Islet of Langerhans (tissue), 1 donor: ENCODE measurements at regions not wholly inside any gene's neighbourhood (a gene's known extent, or its start where the extent isn't known, plus 50 kb on each side); places are given as distances from the start of the nearest gene placed in this dataset.

ENCODE experiments used
- FAIRE-seq: peaks from one replicate; lab custom pipeline; 2011; peaks lifted over from hg19 to GRCh38; lab: Jason Lieb, UNC

DNA sequence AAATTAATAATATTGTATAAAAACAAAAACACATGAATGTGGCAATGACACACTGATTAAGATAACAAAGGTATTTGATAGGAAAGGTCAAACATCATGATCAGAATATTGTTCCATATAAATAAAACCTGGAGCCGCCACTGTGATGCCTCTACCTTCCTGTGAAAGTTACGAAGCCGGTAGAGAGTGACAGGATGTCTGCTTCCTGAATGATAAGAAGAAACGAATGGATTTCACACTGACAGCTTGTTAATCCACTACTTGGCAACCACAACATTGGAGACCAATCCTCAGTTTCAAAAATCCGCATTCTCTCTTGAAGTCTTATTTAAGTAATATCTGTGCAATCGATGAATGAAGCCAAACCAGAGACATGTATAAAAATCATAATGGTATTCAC lies 315.1 kb downstream of the HDGFL1 start:
- FAIRE-seq, result no peak

DNA sequence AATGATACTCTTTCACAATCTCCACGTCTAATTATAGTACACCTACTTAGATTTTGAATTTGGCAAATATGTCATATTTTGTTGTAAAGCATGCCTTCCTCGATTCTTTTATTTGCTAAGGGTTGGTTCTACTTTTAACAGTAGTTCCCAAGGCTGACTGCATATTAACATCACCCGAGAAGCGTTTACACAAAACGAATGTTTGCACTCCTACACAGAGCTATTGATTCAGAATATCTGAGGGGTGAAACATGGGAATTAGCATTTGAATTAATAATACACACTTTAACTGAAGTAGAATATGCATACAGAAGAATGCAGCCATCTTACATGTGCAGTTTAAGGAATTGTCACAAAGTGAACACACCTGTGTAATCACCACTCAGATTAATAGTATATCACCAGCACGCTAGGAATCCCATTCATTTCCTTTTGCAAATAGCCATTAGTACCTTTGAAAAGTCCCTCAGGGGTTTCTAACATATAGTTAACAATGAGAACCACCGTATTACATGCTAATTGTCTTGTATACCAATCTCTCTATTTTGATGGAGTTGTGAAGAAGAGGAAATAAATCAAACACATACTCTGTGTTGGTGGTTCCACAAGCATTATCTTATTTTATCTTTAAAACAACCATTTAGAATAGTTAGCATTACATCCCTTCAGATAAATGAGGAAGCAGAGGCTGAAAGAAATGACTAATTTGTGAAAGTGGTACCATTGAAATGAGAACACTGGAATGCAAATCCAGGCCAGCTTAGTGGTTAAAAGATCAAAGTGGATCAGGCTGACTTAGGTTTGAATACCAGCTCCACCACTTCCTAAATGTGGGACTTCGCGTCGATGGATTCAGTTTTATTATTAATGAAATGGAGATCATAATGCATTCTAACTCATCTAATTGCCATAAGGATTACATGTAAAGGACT lies 317.6 kb downstream of the HDGFL1 start:
- FAIRE-seq, result no peak

DNA sequence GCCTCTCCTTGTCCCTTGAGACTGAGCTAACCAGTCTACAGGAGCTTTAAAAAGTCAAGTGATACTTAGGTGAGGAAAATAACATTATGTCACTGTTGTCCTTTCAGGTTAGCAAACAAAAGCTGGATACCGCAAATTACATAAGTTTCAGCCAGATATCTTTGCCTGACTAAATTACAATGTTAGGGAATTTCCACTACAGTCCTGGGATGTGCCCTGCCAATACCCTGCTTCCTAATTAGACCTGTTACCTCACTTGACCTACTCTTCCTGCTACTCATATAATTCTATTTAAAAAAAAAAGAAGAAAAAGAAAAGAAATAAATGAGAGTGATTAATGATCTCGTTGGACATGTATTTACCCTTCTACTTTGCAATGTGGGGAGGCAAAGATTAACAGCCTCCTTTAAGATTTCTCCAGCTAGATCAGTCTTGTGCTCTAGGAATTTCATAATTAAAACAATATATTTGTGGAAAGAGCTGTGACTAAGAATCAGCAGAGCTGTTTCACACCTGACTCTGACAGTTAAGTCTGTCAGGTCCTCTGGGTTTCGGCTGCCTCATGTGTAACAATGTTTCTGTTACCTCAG lies 318.9 kb downstream of the HDGFL1 start:
- FAIRE-seq, result peak; percentile 5

DNA sequence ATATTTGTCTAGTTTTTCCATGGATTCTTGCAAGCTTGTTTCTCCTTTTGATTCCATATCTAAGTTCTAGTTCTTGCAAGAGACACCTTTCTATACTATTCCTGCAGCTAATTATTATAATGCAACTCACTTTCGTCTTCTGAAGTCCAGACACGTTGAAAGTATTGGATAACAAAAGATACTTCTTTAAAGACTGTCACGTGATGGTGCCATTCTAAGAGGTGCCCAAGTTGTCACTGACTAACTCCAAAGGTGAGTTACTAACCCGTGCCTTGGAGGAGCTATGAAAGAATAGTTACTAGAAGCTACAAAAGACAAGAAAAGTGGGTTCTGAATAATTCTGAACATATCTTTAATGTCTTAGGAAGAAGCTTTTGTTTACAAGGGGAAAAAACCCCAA lies 322.6 kb downstream of the HDGFL1 start:
- no peak for FAIRE-seq

DNA sequence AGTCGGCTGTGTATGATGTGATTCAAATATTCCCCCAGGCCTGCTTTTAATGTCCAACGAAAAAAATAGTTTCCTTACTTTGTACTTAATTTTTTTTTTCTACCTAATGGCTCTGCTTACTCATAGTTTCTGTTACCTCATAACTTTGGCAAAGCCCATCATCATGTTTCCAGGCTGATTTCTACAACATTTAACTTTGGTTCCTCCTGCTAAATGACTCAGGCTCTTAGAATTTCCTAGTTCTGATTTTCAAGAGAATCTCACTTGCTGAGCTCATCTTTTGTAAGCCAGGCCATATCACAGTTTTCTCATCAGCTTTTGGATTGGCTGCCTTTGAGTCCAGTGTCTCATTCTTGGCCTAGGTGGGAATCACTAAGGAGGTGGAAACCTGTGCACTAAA lies 323.1 kb downstream of the HDGFL1 start:
- FAIRE-seq, result peak; percentile 71

DNA sequence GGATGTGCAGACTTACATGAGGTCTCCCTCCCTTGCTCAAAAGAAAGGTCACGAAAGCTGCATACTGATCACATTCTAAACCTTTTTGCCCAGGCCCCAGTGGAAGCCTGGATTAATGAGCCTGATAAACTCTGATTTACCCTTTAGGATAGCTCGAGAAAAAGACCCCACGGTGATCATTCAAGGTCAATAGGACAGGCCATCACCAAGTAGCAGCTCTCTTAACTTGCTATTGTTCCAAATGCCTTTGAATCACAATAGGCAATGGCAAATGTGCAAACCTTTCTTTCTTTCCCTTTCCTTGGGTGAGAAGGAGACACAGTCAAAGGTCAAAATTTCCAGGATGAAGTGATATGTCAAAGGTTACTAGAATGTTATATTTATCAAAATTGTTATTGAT lies 327.3 kb downstream of the HDGFL1 start:
- no peak for FAIRE-seq

DNA sequence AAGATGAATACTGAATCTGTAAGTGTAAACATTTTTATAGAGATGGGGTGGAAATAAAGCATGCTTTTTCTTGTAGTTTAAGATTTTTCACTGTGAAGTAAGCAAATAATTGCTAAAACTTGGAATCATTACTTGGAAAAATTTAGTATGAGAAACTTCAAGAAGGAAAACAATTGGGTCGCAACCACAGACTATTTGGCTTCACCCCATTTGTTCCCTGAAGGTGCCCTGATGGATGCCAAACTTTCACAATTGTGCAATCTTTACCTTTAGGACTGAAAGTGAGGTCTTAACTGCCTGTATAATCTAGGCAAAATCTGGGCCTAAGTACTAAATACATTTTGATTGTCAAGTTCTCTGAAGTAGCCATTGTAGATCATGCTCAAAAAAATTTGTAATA lies 330.1 kb downstream of the HDGFL1 start:
- FAIRE-seq, result no peak

DNA sequence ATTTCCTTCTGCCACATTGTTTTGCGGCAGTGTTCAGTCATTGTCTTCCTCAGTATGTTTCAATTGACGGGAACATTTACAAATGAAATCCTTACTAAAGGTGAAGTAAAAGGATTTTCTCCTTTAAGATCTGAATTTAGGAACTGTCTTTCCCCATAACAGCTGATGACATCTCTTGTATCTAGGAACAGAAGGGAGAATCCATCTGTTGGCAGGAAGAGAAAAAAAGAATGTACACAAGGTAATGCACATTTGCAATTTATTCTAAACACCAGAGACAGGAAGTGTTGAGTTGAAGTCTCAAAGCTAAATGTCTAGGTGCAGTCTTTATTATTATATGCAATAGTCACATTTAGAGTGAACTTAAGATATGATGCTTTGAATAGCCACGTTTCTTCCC lies 334.5 kb downstream of the HDGFL1 start:
- no peak for FAIRE-seq

DNA sequence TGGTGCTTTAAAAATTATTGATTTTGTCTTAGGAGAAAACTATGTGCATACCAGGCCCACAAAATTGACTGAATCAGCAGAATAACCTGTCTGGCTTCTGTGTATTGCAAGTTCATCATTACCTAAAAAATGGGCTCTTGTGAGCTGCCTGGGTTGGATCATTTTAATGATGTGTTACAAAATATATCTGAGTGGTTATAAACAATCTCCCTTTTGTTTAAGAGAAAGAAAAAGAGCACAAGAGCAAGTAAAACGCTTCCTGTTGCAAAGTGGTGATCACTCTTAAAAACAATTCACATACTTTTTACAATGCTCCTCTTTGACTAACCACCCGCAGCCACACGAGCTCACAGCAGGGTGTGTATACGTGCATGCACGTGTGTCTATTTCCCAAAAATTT lies 335.1 kb downstream of the HDGFL1 start:
- FAIRE-seq, result no peak

DNA sequence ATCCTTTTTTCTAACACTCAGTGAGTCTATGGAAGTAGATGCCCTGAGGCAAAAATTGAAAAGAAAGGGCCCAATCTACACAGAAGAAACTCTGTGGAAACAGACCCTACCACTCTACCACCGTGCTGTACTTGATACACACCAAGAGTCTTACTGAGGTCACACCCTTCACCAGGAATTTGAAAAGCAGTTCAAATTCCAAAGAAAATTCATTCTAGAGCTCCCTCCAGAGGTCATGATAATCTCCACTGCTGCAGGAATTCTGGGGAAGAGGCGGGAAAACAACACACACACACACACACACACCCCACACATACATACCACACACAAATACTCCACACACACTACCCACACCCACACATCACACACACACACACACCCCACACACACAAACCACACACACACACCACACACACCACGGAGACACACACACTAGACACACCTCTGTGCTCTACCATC lies 336.8 kb downstream of the HDGFL1 start:
- no peak for FAIRE-seq

DNA sequence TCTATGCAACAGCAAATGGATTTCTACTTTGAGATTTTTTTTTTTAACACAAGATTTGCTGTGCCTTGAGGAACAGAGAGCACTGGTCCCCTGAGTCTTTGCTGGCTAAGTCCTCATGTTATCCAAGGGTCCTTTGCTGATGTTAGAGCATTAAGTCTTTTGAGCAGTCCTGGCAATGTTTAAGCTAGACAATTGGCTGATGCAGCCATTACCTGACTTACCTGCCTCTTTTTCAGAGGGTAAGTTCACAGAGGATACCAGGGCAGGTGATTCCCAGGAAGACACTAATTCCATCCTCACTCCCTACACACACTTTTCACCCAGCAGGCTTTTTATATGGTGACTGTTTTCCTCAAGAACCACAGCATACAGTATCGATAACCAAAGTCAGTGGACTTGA lies 337.7 kb downstream of the HDGFL1 start:
- no peak for FAIRE-seq

DNA sequence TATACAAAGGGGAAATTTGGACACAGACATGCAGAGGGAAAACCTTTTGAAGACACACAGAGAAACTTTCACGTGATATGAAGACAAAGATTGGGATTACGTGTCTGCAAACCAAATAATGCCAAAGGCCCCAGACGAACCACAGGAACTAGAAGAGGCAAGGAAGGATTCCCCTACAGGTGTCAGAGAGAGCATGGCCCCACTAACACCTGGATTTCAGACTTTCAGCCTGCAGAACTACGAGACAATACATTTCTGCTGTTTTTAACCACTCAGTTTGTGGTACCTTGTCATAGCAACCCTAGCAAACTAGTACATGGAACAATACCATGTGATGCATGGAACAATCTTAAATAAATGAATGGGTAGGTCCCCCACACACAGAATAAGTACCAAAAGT lies 341.0 kb downstream of the HDGFL1 start:
- FAIRE-seq, result no peak

DNA sequence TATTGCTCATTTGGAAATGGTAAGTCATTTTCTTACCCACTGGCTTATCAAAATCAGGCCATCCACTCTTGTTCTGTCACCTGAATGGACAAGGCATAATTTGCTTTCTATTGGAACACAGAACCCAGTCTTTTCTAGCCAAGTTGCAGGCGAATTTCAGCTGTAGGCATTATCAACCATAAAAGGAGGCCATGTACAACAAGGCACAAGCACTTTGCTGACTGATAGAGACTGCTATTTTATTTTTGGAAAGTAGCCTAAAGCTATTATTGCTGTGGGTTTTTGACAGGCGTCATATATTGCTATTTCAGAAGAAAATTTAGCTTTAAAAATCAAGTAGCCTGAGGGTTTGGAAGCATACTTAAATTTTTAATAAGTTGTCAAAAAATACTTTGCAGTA lies 344.2 kb downstream of the HDGFL1 start:
- FAIRE-seq, result no peak

DNA sequence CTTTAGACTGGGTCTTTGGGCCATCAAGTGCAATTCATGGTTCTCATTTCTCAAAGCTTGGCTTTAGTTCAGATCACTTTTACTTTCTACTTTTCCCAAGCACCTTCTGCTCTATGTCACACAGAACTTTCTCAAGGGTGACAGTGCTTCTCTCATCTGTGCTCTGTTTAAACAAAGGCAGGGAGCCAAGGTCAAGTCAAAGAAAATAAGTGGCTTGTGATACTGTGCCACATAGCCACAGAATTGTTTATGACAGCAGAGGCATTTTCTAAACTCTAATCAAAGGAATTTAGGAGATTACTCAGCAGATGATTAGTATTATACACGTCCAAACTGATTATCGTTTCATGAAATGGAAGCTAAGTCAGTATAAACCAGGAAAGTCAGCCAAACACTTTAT lies 348.0 kb downstream of the HDGFL1 start:
- no peak for FAIRE-seq

DNA sequence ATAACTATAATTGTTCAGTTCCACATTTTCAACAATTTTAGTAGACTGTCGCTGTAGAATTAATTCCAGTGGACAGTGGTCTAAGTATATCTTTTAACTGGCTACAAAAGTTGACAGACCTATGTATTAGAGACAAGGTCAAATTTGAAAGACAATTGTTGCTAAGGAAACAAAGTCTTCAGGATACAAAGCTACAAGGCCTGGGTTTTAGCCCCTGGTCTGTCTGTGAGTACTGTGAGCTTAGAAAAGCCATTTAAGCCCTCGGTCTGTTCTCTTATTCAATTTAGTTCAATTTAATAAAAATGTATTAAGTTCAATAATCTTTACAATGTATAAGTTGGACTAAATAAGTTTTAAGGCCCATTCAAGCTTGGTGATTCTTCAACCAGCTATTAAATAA lies 352.5 kb downstream of the HDGFL1 start:
- FAIRE-seq, result no peak

DNA sequence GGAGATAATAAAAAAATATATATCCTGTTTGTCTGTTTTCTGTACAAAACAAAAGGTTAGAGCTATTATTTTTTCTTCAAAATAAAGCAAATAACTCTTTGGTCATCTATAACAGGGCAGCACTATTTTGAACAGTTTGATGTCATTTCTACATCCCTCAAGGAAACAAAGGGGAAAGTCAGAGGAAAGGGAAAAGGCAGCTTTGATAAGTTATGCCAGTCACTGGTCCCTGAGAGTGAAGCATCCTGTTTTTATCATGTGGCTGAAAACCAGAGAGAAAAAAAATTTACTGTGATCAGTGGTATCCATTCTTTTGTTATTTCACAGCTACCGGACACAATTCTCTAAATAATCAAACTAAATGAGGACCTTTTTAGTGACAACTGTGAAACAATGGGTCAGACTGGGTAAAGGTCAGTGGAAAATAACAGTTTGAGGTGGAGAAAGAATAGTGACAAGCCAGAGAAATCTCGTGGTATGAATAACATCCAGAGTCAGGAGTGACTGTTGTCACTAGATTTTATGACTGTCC lies 356.0 kb downstream of the HDGFL1 start:
- no peak for FAIRE-seq

DNA sequence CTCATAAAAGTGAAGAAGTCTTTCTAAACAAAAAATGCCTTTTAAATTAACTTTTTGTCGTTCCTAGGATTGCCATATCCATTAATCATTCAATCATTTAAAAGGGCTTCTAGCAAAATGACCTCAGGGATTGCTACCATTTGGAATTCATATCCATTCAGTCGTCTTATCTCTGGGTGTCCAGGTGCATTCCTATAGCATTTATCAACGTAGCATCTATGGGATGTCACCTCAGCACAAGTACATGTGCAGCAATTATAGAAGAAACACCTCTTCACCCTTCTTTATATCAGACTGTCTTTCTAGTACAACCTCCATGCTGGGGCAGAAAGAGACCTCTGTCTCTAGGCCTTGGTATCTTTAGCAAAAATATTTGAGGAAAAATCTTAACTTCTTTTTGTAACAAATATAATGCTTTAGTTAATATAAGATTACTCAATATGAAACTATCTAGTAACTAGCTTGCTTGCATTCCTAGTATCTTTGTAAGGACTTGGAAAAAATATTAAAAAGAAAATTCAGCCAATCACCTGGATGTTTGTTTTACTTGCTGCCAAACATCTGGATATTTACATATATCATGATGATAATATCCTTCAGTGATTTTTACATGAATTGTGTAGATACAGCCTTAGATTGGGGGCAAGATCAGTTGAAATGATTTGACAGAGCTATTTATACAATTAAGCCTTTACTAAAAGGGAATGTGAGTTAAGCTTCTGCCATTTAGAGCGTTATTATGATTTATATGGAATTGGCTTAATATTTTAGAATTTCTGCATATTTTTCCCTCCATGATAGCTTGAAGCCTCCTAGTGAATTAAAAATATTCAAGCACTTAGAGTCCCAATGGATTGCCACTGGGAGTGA lies 356.8 kb downstream of the HDGFL1 start:
- FAIRE-seq, result no peak

DNA sequence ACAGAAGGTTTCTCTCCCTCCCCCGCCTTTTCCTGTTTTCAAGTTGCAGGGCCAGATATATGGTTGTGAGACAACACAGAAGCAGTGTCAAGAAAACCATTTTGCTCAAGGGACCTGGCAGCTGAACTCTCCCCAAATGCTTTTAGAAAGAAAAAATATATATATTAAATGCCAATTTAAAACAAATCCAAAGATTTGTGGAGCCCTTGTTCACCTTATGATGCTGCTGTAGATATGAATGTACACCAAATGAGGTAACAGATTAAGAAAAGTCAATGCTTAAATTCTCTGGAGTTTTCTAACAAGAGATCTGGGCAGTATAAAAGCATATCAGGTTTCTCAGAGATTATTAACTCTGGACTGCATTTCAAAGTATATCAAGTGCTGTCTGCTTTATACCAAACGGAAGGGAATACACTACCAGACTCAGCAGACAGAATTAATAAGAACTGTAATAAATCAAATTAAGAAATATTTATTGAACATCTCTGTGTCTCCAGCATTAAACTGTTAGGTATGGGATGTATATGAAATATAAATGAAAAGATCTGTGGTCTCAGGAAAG lies 357.5 kb downstream of the HDGFL1 start:
- FAIRE-seq, result no peak

DNA sequence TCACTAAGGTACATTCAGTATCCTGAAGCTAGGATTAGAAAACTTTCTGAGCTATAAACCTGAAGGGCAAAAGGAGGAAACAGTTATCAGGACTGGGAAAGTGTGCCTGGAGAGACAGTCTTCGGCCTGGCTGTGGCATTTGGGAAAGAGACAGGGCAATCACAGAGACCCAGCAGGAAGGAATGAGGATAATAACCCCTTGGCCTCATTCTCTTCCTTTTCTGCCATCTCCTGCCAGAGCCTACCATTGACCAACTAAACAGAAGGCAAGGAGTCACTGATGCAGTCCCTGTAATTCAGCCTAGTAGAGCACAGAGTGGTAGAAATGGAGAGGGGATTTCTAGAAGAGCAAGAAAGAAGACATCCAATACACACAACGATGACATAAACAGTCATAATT lies 359.4 kb downstream of the HDGFL1 start:
- no peak for FAIRE-seq

DNA sequence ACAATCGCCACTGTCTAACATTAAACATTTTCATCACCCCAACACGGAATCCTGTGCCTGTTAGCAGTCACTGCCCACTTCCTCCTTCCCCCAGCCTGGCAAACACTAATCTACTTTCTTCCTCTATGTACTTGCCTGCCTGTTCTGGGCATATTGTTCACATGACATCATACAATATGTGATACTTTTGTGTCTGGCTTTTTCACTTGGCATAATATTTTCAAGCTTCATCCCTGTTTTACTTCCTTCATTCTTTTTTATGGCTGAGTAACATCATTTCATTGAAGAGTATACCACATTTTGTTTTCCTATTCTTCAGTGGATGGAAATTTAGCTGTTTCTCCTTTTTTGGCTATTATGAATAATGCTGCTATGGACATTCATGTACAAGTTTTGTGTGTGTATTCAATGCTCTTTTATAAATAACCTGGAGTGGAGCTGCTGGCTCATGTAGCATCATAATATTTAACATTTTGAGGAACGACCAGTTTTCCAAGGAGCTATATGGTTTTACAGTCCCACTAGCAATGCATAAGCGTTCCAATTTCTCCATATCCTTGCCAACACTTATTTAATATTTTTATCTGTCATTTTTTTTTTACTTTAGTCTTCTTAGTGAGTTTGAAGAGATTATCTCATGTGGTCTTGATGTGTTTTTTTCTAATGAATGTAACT lies 360.1 kb downstream of the HDGFL1 start:
- peak; percentile 21 for FAIRE-seq

DNA sequence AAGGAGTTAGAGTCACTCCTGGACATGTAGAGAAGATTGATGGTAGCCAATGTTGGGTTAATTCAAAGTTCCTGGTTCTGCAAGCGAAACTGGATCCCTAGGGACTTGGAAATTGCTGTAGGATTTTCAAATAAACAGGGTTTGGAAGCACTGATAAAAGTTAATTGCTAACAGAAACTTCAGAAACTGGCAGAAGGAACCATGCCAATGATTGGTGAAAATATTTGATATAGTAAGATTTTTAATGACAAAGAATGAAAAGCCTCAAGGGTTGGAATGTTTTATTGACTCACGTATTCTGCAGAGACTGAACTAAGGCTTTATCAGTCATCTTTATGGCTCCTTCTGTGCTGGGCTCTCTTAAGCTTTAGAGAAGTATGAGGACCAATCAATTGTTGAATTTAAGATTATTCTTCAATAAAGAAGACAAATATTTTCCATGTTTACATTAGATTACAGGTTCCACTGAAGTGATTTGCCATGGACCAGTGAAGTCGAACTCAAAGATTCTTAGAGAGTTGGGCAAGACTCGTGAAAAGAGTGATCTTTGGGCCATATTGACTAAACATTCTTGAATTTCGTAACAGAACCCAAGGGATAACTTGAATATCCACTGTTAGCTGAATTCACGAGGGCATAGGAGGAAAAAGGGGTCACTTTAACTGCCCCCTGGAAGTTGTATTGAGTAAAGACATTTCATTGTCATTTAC lies 371.4 kb downstream of the HDGFL1 start:
- FAIRE-seq, result no peak
